Stimulated activated CD8-positive, alpha-beta memory T cell treated with anti-CD3 and anti-CD28 coated beads, Interleukin-2, amount 100 ng/mL, for 48 hours (primary cell): ENCODE measurements at regions not wholly inside any gene's neighbourhood (a gene's known extent, or its start where the extent isn't known, plus 50 kb on each side); places are given as distances from the start of the nearest gene placed in this dataset.

Experiments
- DNase-seq, 2 donors: peaks; one replicate each; pipeline ENCODE4 v3.0.0-alpha.2; 2020; ENCODE audit warnings: low read depth in 2 of 2

- DNase-seq, result no peak
These were observed 325.5 kb upstream of the SLC7A11 start for GRCh38 chr4:138567696-138568095.

- DNase-seq, result no peak
These were observed 323.4 kb upstream of the SLC7A11 start for GRCh38 chr4:138565576-138565975.

GRCh38 chr4:138562544-138562991 is 320.4 kb upstream of the SLC7A11 start:
- DNase-seq, result no peak

- no peak for DNase-seq
These were observed 319.8 kb upstream of the SLC7A11 start for GRCh38 chr4:138561906-138562305.

- no peak for DNase-seq
These were observed 319.2 kb upstream of the SLC7A11 start for GRCh38 chr4:138561276-138561880.

- DNase-seq, result no peak
These were observed 318.3 kb upstream of the SLC7A11 start for GRCh38 chr4:138560448-138560847.

- DNase-seq, result no peak
These were observed 316.7 kb upstream of the SLC7A11 start for GRCh38 chr4:138558886-138559285.

- no peak for DNase-seq
These were observed 313.4 kb upstream of the SLC7A11 start for GRCh38 chr4:138555584-138555983.

- no peak for DNase-seq
These were observed 313.0 kb upstream of the SLC7A11 start for GRCh38 chr4:138555108-138555507.

GRCh38 chr4:138553001-138553845 is 311.1 kb upstream of the SLC7A11 start:
- DNase-seq, result no peak

- no peak for DNase-seq
These were observed 300.1 kb upstream of the SLC7A11 start for GRCh38 chr4:138542191-138542776.

GRCh38 chr4:138540056-138540800 is 298.1 kb upstream of the SLC7A11 start:
- no peak for DNase-seq

GRCh38 chr4:138538743-138539142 is 296.6 kb upstream of the SLC7A11 start:
- no peak for DNase-seq

GRCh38 chr4:138537731-138538490 is 295.8 kb upstream of the SLC7A11 start:
- no peak for DNase-seq

- DNase-seq, result no peak
These were observed 293.2 kb upstream of the SLC7A11 start for GRCh38 chr4:138535316-138535715.

- DNase-seq, result no peak
These were observed 280.2 kb upstream of the SLC7A11 start for GRCh38 chr4:138522366-138522765.

GRCh38 chr4:138521809-138522208 is 279.7 kb upstream of the SLC7A11 start:
- DNase-seq, result no peak

GRCh38 chr4:138519436-138519835 is 277.3 kb upstream of the SLC7A11 start:
- no peak for DNase-seq

GRCh38 chr4:138513535-138513934 is 271.4 kb upstream of the SLC7A11 start:
- no peak for DNase-seq

- no peak for DNase-seq
These were observed 270.6 kb upstream of the SLC7A11 start for GRCh38 chr4:138512756-138513155.

- DNase-seq, result no peak
These were observed 267.9 kb upstream of the SLC7A11 start for GRCh38 chr4:138510053-138510452.
